ENCODE measurements at regions not wholly inside any gene's neighbourhood (a gene's known extent, or its start where the extent isn't known, plus 50 kb on each side); places are given as distances from the start of the nearest gene placed in this dataset.

DNA sequence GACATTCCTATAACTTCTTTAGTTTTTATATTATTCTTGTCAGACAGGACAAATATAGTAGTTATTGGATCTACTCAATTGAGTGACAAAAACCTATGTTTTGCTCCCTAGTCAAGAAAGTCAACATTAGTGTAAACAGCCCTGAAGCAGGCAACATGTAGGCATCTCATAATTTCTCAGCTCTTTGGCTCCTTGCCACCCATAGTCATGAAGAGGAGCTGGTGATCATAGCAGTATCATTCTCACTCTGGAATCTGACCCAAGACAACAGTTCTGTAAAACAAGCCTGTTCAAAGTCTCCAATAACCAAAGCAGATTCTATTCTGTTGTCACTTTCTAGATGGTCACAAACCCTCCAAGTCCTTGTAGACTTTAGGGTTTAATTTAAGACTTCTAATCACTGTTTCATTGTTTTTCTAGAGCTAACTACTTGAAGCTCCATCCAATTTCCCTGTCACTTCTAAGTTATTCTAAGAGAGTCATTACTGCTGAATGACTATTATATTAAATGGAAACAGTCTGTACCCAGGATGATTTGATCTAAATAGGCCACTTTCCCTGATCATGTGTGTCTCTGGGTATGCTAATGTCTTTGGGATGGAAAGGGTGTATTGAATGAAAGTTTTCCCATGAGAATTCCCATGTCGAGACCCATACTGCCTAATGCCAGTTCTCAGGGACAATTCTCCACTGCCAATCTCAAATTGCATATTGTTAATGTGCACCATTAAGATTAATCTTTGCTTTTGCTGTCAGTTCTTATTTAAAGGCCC lies 533.3 kb downstream of the ACTL7B start:
- Histone ChIP-seq H3K36me3 (replicated peaks in 1 of 2; ENCODE audit: control insufficient read depth in 1 of 2, insufficient read depth in 2 of 2, low read length in 2 of 2) (no peaks in the 10 kb centered on the region), H3K27me3 (ENCODE audit: control insufficient read depth in 1 of 2, insufficient read depth in 2 of 2, low read length in 2 of 2) (no peaks in the 10 kb centered on the region), H3K9me3 (ENCODE audit: low read length) (no peaks in the 10 kb centered on the region), H4K20me1 (ENCODE audit: insufficient read depth, low read length) (no peaks in the 10 kb centered on the region), H3K4me3 (replicated peaks in 1 of 3; ENCODE audit: insufficient read depth in 1 of 3, low read depth in 2 of 3, low read length in 3 of 3) (no peak overlapping the region), H2AFZ (ENCODE audit: low read length) (no peak overlapping the region), H3K4me2 (ENCODE audit: low read depth, low read length) (no peak overlapping the region), H3K4me1 (ENCODE audit: insufficient read depth, low read length) (no peaks in the 10 kb centered on the region), H3K79me2 (ENCODE audit: insufficient read depth, low read length) (no peaks in the 10 kb centered on the region), H3K9ac (ENCODE audit: insufficient read depth, low read depth, low read length) (no peak overlapping the region), H3K27ac (ENCODE audit: extremely low read length, insufficient read depth, low read length) (no peak overlapping the region)
- CTCF ChIA-PET (ENCODE audit: low intra/inter-chr PET ratio, low total read pairs): no interaction called here
- FAIRE-seq (no peak), DNase-seq (ENCODE audit: low spot score) (no peak), ATAC-seq (no peak)
- 0% methylated on average over 1 of the region's 1 CpG for WGBS (ENCODE audit: low lambda C conversion rate)
- TF ChIP-seq CREB1 (IDR thresholded peaks at IDR 0.05): no peak
- TF ChIP-seq CREB1 (CRISPR knock-in tag; IDR thresholded peaks at IDR 0.05): no peak
- no peak for TF ChIP-seq ZNF138 (CRISPR knock-in tag; IDR thresholded peaks at IDR 0.05; ENCODE audit: low read depth)
- TF ChIP-seq, protein P1, sequence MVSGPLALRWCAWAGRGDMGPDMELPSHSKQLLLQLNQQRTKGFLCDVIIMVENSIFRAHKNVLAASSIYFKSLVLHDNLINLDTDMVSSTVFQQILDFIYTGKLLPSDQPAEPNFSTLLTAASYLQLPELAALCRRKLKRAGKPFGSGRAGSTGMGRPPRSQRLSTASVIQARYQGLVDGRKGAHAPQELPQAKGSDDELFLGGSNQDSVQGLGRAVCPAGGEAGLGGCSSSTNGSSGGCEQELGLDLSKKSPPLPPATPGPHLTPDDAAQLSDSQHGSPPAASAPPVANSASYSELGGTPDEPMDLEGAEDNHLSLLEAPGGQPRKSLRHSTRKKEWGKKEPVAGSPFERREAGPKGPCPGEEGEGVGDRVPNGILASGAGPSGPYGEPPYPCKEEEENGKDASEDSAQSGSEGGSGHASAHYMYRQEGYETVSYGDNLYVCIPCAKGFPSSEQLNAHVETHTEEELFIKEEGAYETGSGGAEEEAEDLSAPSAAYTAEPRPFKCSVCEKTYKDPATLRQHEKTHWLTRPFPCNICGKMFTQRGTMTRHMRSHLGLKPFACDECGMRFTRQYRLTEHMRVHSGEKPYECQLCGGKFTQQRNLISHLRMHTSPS (CRISPR knock-in tag; IDR thresholded peaks at IDR 0.05; ENCODE audit: low read depth): no peak
- TF ChIP-seq SALL2 (CRISPR knock-in tag; IDR thresholded peaks at IDR 0.05): no peak
- TF ChIP-seq FOXK1 (CRISPR knock-in tag; IDR thresholded peaks at IDR 0.05; ENCODE audit: borderline replicate concordance, low read depth): no peak
- no peak for TF ChIP-seq ZNF160 (CRISPR knock-in tag; IDR thresholded peaks at IDR 0.05)
- TF ChIP-seq ZNF572 (CRISPR knock-in tag; IDR thresholded peaks at IDR 0.05): no peak
- TF ChIP-seq ZNF710 (CRISPR knock-in tag; IDR thresholded peaks at IDR 0.05; ENCODE audit: borderline replicate concordance): no peak
- no peak for TF ChIP-seq ZNF296 (CRISPR knock-in tag; conservative IDR thresholded peaks at IDR 0.05)
- no peak for TF ChIP-seq PBX2 (CRISPR knock-in tag; IDR thresholded peaks at IDR 0.05)
- TF ChIP-seq ZBTB42 (CRISPR knock-in tag; IDR thresholded peaks at IDR 0.05): no peak
- TF ChIP-seq TEAD2 (CRISPR knock-in tag; IDR thresholded peaks at IDR 0.05): no peak
- in situ Hi-C loops (cut with HindIII; ENCODE audit: extremely low pct_ligation_motif_present, low pct_unique_long_range_greater_than_20kb) (no loop called here), intact Hi-C loops (cut with micrococcal nuclease; ENCODE audit: unreplicated experiment) (no loop called here)
- no TSS peak for BruUV-seq (replicated peaks)
- POLR2A ChIA-PET: no interaction called here

Measured in HepG2 (cell line).